Stimulated activated naive CD4-positive, alpha-beta T cell (primary cell): ENCODE measurements at regions not wholly inside any gene's neighbourhood (a gene's known extent, or its start where the extent isn't known, plus 50 kb on each side); places are given as distances from the start of the nearest gene placed in this dataset.
"Not testable (repeated sequence)": the region's sequence is repeated elsewhere in the genome, so short reads cannot be mapped to it uniquely, and the experiment has no call there.

Source experiments
- DNase-seq, 6 experiments: peaks; one replicate each; lab custom pipeline; 2025; lab: John Stamatoyannopoulos, UW

GRCh38 chr7:3135626-3136025 is 92.0 kb upstream of the CARD11 start:
- DNase-seq, result no peak

GRCh38 chr7:3138206-3138605 is 94.5 kb upstream of the CARD11 start:
- DNase-seq, result no peak

DNA sequence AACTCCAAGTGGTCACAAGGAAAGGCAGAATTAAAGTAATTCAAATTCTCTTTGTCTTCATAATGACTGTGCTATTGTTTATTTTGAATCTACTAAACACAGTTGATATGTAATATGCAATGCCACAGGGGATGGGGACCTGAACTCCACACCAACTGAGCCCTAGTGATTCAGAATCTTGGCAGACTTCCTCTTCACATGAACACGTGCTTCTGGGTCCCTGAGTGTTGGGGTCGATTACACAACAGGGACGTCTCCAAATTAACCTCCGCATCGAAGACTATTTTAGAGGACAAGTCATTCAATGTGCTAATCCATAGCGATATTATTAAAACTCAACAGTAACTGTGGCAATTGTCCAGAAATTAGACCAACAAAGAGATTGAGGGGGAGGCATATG is 95.3 kb upstream of the CARD11 start:
- DNase-seq, result no peak

DNA sequence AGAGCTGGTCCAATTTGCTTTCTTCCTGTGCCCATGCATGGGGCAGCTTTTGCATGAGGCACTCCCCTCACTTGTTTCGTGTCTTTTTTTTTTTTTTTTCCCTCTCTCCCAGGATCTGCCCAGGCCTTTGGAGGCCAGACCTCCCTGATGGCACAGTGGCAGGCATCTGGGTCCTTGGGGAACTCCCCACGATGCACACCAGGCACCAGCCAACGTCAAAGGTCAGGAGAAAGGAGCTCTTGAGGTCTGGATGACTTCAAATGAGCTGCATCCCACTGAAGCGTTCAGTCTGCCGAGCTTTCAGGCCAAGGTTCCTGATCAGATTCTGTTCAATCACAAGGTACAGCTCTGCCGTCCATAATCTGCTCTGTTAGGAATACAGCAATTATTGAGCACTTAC is 97.2 kb upstream of the CARD11 start:
- DNase-seq, result no peak

GRCh38 chr7:3141326-3141725 is 97.7 kb upstream of the CARD11 start:
- DNase-seq, result no peak

GRCh38 chr7:3143869-3144775 is 100.5 kb upstream of the CARD11 start:
- no peak for DNase-seq

GRCh38 chr7:3144776-3145125 is 101.1 kb upstream of the CARD11 start:
- DNase-seq, result not testable (repeated sequence)

GRCh38 chr7:3146571-3147226 is 103.0 kb upstream of the CARD11 start:
- DNase-seq, result no peak

GRCh38 chr7:3148471-3148870 is 104.8 kb upstream of the CARD11 start:
- not testable (repeated sequence) for DNase-seq

DNA sequence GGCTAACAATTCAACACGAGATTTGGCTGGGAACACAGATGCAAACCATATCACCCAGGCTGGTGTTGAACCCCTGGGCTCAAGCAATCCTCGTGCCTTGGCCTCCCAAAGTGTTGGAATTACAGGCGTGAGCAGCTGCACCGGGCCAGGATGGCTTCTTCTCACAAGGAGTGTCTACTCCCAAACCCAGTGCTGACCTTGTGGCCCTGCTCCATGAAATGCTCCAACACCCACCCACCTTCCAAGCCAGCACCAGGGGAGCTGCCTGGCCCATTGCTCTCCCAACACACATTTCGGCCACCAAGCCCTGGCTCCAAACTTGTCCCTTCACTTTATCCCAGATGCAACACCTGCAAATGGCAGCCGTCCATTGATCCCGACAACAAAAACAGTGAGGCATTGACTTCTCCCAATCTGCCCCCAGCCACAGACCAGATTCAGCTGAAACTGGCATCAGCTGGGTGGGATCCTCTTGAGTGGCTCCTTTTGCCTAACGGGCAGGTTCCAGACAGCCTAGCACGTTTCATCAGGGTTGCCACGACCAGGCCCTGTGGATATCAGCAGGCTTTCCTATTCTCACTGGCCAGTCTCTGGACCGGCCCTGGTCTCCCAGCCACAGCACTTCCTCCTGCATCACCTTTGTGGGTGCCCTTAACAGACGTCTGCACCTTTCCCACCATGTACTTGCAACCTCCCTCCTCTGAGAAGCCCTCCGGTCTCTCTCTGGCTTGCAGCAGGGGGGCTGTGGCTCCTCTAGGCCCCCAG is 105.7 kb upstream of the CARD11 start:
- no peak for DNase-seq

DNA sequence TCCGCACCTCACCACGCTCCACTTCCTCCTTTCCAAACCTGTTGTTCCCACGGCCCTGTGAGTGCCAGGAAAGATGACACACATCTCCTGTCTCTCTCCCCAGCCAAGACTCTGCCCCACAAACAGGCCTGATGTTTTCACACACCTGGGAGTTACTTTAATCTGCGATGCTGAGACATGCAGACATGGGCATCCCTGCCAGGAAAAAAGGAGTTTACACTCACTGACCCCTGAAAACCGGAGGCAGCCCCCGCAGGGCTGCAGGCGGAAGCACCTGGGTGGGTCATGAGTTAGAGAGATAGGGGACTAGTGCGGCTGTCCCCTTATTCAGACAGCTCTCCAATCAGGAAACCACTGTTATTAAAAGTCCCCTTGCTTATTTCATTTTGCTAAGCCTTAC is 106.4 kb upstream of the CARD11 start:
- no peak for DNase-seq

GRCh38 chr7:3151784-3152183 is 108.1 kb upstream of the CARD11 start:
- no peak for DNase-seq

GRCh38 chr7:3152714-3153113 is 109.0 kb upstream of the CARD11 start:
- DNase-seq, result no peak

- no peak for DNase-seq
Observed at GRCh38 chr7:3153118-3153517, 109.5 kb upstream of the CARD11 start.

- no peak for DNase-seq
Observed at GRCh38 chr7:3154317-3154716, 110.7 kb upstream of the CARD11 start.

GRCh38 chr7:3154881-3155494 is 111.3 kb upstream of the CARD11 start:
- DNase-seq, result peak; percentile 9 to 77 (median 38)

GRCh38 chr7:3156508-3156907 is 112.8 kb upstream of the CARD11 start:
- DNase-seq, result no peak

GRCh38 chr7:3157566-3158287 is 114.1 kb upstream of the CARD11 start:
- DNase-seq, result no peak

DNA sequence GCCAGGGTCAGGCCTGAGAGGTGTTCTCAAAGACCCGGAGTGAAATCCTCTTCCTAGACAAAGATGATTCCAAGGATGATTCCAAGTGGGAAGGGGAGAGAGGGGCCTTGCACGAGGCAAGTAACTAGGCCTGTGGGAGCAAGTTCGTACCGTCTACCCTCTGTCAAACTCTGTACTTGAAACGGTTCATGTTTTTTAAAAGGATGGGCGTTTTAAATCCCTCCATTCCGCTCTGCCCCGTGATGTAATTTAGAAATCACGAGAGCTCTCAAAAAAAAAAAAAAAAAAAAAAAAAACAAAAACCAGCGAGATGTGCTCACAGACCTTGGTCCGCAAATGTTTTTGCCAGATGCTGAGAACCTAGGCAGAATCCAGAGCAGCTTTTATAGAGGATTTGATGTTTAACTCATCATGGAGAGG is 114.7 kb upstream of the CARD11 start:
- DNase-seq, result no peak

DNA sequence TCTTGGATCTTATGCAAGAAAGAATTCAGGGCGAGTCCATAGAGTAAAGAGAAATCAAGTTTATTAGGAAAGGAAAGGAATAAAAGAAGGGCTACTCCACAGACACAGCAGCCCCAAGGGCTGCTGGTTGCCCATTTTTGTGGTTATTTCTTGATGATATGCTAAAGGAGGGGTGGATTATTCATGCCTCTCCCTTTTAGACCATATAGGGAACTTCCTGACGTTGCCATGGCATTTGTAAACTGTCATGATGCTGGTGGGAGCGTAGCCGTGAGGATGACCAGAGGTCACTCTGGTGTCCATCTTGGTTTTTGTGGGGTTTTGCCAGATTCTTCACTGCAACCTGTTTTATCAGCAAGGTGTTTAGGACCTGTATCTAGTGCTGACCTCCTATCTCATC is 115.4 kb upstream of the CARD11 start:
- no peak for DNase-seq

DNA sequence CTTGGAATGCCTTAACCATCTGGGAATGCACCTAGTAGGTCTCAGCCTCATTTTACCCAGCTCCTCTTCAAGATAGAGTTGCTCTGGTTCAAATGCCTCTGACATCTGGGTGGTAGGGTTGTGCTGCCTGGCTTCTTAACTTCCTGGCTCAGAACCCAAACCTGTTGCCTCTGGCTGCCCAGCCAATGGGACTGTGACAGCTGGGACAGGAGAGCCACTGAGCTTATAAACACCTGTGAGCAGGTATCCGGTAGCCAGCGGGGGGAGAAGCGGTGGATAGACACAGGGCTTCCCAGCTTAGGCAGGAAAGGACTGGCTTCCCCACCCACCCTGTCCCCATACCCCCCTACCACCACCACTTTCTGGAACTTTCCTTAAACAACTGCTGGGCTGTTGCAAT is 115.8 kb upstream of the CARD11 start:
- no peak for DNase-seq

DNA sequence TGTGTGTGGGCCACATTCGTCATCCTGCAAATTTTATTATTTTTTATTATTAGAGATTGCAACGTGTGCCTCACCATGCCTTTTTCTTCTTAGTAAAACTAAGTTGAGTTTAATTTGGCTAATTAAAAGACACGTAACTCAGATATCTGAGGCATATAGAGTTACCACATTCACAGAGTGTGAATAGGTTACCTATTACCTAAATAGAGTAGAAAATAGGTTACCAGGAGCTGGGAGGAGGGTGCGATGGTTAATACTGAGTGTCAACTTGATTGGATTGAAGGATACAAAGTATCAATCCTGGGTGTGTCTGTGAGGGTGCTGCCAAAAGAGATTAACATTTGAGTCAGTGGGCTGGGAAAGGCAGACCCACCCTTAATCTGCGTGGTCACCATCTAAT is 116.3 kb upstream of the CARD11 start:
- not testable (repeated sequence) for DNase-seq
